ENCODE measurements at regions not wholly inside any gene's neighbourhood (a gene's known extent, or its start where the extent isn't known, plus 50 kb on each side); places are given as distances from the start of the nearest gene placed in this dataset.

DNA sequence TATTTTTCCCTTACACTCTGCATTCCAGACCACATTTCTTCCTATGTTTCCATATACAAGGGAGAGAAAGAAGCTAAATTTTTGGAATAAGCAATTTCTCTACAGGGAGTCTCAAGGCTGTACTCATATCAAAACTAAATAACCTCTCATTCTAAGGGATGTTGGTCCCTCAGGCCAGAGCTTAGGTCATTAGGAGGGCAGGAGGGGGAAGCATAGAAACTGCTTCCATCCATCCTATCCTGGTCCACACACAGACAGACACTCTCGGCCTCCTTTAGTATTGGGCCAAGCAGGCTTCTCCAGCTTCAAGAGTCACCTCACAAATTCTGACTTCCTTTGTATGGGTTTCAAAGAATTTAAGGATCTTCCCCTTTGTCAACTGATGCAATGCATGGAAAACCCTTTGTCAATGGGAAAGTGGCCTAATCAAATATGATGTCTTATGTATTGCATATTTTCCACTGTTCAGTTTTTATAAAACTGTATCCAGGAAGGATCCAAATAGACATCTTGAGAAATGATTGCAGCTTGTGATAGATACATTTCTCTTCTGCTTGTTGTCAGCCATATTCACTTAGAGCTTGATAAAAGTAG is 140.7 kb upstream of the RARB start:
- Histone ChIP-seq H3K9me3 (replicated peaks; ENCODE audit: control insufficient read depth, insufficient read depth, low read length) (no peaks in the 10 kb centered on the region), H3K9ac (ENCODE audit: control insufficient read depth, insufficient read depth, low read length) (no peak overlapping the region), H3K4me1 (ENCODE audit: control insufficient read depth, insufficient read depth, low read length) (no peaks in the 10 kb centered on the region), H3K36me3 (ENCODE audit: control insufficient read depth in 2 of 2, insufficient read depth in 2 of 2, low read length in 1 of 2) (no peaks in the 10 kb centered on the region), H3K4me3 (no peak overlapping the region), H4K20me1 (ENCODE audit: control insufficient read depth, insufficient read depth) (no peaks in the 10 kb centered on the region), H3K4me2 (ENCODE audit: control insufficient read depth, insufficient read depth) (no peak overlapping the region), H3K27me3 (replicated peaks in 1 of 2; ENCODE audit: control insufficient read depth in 2 of 2, insufficient read depth in 2 of 2, low read length in 1 of 2) (no peaks in the 10 kb centered on the region), H3K27ac (ENCODE audit: control insufficient read depth, insufficient read depth) (no peak overlapping the region), H3K79me2 (ENCODE audit: control insufficient read depth, insufficient read depth, low read length) (no peaks in the 10 kb centered on the region), H2AFZ (ENCODE audit: control insufficient read depth, low read depth, low read length) (no peak overlapping the region)
- no peak for FAIRE-seq
- TF ChIP-seq, protein P1, sequence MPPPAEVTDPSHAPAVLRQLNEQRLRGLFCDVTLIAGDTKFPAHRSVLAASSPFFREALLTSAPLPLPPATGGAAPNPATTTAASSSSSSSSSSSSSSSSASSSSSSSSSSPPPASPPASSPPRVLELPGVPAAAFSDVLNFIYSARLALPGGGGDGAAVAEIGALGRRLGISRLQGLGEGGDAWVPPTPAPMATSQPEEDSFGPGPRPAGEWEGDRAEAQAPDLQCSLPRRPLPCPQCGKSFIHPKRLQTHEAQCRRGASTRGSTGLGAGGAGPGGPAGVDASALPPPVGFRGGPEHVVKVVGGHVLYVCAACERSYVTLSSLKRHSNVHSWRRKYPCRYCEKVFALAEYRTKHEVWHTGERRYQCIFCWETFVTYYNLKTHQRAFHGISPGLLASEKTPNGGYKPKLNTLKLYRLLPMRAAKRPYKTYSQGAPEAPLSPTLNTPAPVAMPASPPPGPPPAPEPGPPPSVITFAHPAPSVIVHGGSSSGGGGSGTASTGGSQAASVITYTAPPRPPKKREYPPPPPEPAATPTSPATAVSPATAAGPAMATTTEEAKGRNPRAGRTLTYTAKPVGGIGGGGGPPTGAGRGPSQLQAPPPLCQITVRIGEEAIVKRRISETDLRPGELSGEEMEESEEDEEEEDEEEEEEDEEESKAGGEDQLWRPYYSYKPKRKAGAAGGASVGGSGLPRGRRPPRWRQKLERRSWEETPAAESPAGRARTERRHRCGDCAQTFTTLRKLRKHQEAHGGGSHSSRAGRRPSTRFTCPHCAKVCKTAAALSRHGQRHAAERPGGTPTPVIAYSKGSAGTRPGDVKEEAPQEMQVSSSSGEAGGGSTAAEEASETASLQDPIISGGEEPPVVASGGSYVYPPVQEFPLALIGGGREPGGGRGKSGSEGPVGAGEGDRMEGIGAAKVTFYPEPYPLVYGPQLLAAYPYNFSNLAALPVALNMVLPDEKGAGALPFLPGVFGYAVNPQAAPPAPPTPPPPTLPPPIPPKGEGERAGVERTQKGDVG (CRISPR knock-in tag; IDR thresholded peaks at IDR 0.05): no peak
- TF ChIP-seq MTA3 (IDR thresholded peaks at IDR 0.05; ENCODE audit: borderline replicate concordance, low read length): no peak
- no peak for TF ChIP-seq ASH2L (IDR thresholded peaks at IDR 0.05; ENCODE audit: borderline replicate concordance, low read depth)
- no peak for TF ChIP-seq BCL11A (IDR thresholded peaks at IDR 0.05; ENCODE audit: low read depth, low read length)
- no peak for TF ChIP-seq PAX8 (IDR thresholded peaks at IDR 0.05)
- TF ChIP-seq, protein P2, sequence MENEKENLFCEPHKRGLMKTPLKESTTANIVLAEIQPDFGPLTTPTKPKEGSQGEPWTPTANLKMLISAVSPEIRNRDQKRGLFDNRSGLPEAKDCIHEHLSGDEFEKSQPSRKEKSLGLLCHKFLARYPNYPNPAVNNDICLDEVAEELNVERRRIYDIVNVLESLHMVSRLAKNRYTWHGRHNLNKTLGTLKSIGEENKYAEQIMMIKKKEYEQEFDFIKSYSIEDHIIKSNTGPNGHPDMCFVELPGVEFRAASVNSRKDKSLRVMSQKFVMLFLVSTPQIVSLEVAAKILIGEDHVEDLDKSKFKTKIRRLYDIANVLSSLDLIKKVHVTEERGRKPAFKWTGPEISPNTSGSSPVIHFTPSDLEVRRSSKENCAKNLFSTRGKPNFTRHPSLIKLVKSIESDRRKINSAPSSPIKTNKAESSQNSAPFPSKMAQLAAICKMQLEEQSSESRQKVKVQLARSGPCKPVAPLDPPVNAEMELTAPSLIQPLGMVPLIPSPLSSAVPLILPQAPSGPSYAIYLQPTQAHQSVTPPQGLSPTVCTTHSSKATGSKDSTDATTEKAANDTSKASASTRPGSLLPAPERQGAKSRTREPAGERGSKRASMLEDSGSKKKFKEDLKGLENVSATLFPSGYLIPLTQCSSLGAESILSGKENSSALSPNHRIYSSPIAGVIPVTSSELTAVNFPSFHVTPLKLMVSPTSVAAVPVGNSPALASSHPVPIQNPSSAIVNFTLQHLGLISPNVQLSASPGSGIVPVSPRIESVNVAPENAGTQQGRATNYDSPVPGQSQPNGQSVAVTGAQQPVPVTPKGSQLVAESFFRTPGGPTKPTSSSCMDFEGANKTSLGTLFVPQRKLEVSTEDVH (IDR thresholded peaks at IDR 0.05; ENCODE audit: low read depth, partially characterized antibody): no peak
- no peak for TF ChIP-seq TBL1XR1 (IDR thresholded peaks at IDR 0.05; ENCODE audit: low read depth, low read length)
- TF ChIP-seq, protein P3, sequence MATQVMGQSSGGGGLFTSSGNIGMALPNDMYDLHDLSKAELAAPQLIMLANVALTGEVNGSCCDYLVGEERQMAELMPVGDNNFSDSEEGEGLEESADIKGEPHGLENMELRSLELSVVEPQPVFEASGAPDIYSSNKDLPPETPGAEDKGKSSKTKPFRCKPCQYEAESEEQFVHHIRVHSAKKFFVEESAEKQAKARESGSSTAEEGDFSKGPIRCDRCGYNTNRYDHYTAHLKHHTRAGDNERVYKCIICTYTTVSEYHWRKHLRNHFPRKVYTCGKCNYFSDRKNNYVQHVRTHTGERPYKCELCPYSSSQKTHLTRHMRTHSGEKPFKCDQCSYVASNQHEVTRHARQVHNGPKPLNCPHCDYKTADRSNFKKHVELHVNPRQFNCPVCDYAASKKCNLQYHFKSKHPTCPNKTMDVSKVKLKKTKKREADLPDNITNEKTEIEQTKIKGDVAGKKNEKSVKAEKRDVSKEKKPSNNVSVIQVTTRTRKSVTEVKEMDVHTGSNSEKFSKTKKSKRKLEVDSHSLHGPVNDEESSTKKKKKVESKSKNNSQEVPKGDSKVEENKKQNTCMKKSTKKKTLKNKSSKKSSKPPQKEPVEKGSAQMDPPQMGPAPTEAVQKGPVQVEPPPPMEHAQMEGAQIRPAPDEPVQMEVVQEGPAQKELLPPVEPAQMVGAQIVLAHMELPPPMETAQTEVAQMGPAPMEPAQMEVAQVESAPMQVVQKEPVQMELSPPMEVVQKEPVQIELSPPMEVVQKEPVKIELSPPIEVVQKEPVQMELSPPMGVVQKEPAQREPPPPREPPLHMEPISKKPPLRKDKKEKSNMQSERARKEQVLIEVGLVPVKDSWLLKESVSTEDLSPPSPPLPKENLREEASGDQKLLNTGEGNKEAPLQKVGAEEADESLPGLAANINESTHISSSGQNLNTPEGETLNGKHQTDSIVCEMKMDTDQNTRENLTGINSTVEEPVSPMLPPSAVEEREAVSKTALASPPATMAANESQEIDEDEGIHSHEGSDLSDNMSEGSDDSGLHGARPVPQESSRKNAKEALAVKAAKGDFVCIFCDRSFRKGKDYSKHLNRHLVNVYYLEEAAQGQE (IDR thresholded peaks at IDR 0.05; ENCODE audit: low read depth, low read length): no peak
- in situ Hi-C loops (cut with MboI): no loop called here
- DNase-seq (ENCODE audit: low read depth, low spot score): no peak
- intact Hi-C loops (cut with micrococcal nuclease; ENCODE audit: unreplicated experiment): no loop called here
- ChIA-PET CTCF (no interaction called here), RAD21 (ENCODE audit: unreplicated experiment) (no interaction called here), SMC1A (ENCODE audit: uncharacterized antibody, unreplicated experiment) (no interaction called here), POLR2A (no interaction called here)
- BruUV-seq (replicated peaks): no TSS peak
- 0% methylated on average over 1 of the region's 1 CpG for WGBS (ENCODE audit: insufficient coverage, insufficient replicate concordance, low lambda C conversion rate, missing lambda C conversion rate)
- no peak for ATAC-seq

All from GM12878 (cell line).